MM.1S (cell line): ENCODE measurements at regions not wholly inside any gene's neighbourhood (a gene's known extent, or its start where the extent isn't known, plus 50 kb on each side); places are given as distances from the start of the nearest gene placed in this dataset.

Experiments used
- DNase-seq: peaks from one replicate; pipeline ENCODE4 v3.0.0-alpha.2; 2015
- H2AFZ ChIP-seq: fragments of 300-600 bp; sonication (generic); 2 replicates; pipeline ENCODE4 v1.6.0; 2016; ENCODE audit warnings: antibody characterized with exemption, low read length
- H3F3A ChIP-seq: fragments of 300-600 bp; sonication (generic); 2 replicates; pipeline ENCODE4 v1.6.1; 2016; ENCODE audit warnings: mild to moderate bottlenecking, antibody characterized with exemption, low read length, moderate library complexity, mixed read lengths; ENCODE audit not compliant: insufficient read depth
- H3K27ac ChIP-seq: fragments of 300-600 bp; sonication (generic); 2 replicates; pipeline ENCODE4 v1.5.1; 2016; ENCODE audit warnings: mild to moderate bottlenecking, low read length
- H3K27me3 ChIP-seq: fragments of 300-600 bp; sonication (generic); replicated peaks from 2 replicates; pipeline ENCODE4 v1.6.0; 2016; ENCODE audit warnings: low read length; ENCODE audit not compliant: insufficient read depth
- H3K36me3 ChIP-seq: fragments of 300-600 bp; sonication (generic); replicated peaks from 2 replicates; pipeline ENCODE4 v1.6.1; 2016; ENCODE audit warnings: mild to moderate bottlenecking, low read length, mixed read lengths; ENCODE audit not compliant: insufficient read depth
- H3K4me1 ChIP-seq: fragments of 300-600 bp; sonication (generic); 2 replicates; pipeline ENCODE4 v1.6.1; 2016; ENCODE audit warnings: low read length, mixed read lengths
- H3K4me2 ChIP-seq: fragments of 300-600 bp; sonication (generic); 2 replicates; pipeline ENCODE4 v1.6.0; 2016; ENCODE audit warnings: low read depth, low read length
- H3K4me3 ChIP-seq: fragments of 300-600 bp; sonication (generic); 2 replicates; pipeline ENCODE4 v1.5.1; 2016; ENCODE audit warnings: low read length, mixed read lengths
- H3K79me2 ChIP-seq: fragments of 300-600 bp; sonication (generic); 2 replicates; pipeline ENCODE4 v1.6.1; 2016; ENCODE audit warnings: mixed run types, low read length, mixed read lengths
- H3K9ac ChIP-seq: fragments of 300-600 bp; sonication (generic); 2 replicates; pipeline ENCODE4 v1.6.1; 2016; ENCODE audit warnings: low read length, mixed read lengths
- H3K9me2 ChIP-seq: fragments of 300-600 bp; sonication (generic); replicated peaks from 2 replicates; pipeline ENCODE4 v1.6.1; 2016; ENCODE audit warnings: mild to moderate bottlenecking, low read length, mixed read lengths; ENCODE audit not compliant: insufficient read depth
- H3K9me3 ChIP-seq: fragments of 300-600 bp; sonication (generic); replicated peaks from 2 replicates; pipeline ENCODE4 v1.6.1; 2016; ENCODE audit warnings: mild to moderate bottlenecking, low read length, mixed read lengths; ENCODE audit not compliant: insufficient read depth
- H4K20me1 ChIP-seq: fragments of 300-600 bp; sonication (generic); 2 replicates; pipeline ENCODE4 v1.6.1; 2016; ENCODE audit warnings: mild to moderate bottlenecking, low read length, moderate library complexity, mixed read lengths; ENCODE audit not compliant: insufficient read depth
- CTCF ChIP-seq: fragments of 300-600 bp; sonication (generic); IDR thresholded peaks from 2 replicates; pipeline ENCODE4 v1.5.1; 2016; ENCODE audit warnings: antibody characterized with exemption, low read length, mixed read lengths
- EZH2 ChIP-seq: fragments of 300-600 bp; sonication (generic); optimal IDR thresholded peaks from 2 replicates; pipeline ENCODE3; 2017; ENCODE audit warnings: low read depth, mild to moderate bottlenecking, antibody characterized with exemption, low read length, mixed read lengths
- EZH2phosphoT487 ChIP-seq: fragments of 300-600 bp; sonication (generic); IDR thresholded peaks from 2 replicates; pipeline ENCODE4 v1.6.1; 2018; ENCODE audit warnings: antibody characterized with exemption, low read length

GRCh38 chr2:196277002-196277401, 105.6 kb upstream of the STK17B start:
- H3K4me2 ChIP-seq, result peak overlapping the region; percentile 78
- H3K9me2 ChIP-seq, result no peaks in the 10 kb centered on the region
- H3K9me3 ChIP-seq, result no peaks in the 10 kb centered on the region
- H3K27me3 ChIP-seq, result no peaks in the 10 kb centered on the region
- no peak overlapping the region for H3K27ac ChIP-seq
- H3K36me3 ChIP-seq, result no peaks in the 10 kb centered on the region
- no peaks in the 10 kb centered on the region for H4K20me1 ChIP-seq
- peaks cover 34% of the 10 kb centered on the region for H3F3A ChIP-seq
- H2AFZ ChIP-seq, result no peak overlapping the region
- TF ChIP-seq CTCF (peak; percentile 83), EZH2 (no peak)
- peaks cover 38% of the 10 kb centered on the region for H3K4me1 ChIP-seq
- peaks cover 15% of the 10 kb centered on the region for H3K79me2 ChIP-seq
- H3K9ac ChIP-seq, result no peak overlapping the region; the same call in 1 of the 2 replicates
- peak; percentile 61 for DNase-seq
- H3K4me3 ChIP-seq, result no peak overlapping the region

- no peak for DNase-seq
- Histone ChIP-seq H2AFZ (no peak overlapping the region), H3K9me2 (no peaks in the 10 kb centered on the region), H3K27ac (no peak overlapping the region), H3K9me3 (no peaks in the 10 kb centered on the region), H3K4me3 (no peak overlapping the region), H3F3A (peaks cover 34% of the 10 kb centered on the region), H3K27me3 (no peaks in the 10 kb centered on the region), H3K36me3 (no peaks in the 10 kb centered on the region), H3K4me1 (peaks cover 34% of the 10 kb centered on the region), H3K4me2 (no peak overlapping the region), H3K79me2 (peaks cover 15% of the 10 kb centered on the region), H3K9ac (no peak overlapping the region), H4K20me1 (no peaks in the 10 kb centered on the region)
- TF ChIP-seq CTCF (no peak), EZH2 (no peak), EZH2phosphoT487 (no peak)
These were observed 107.1 kb upstream of the STK17B start for GRCh38 chr2:196278491-196278911.

- no peak overlapping the region for H2AFZ ChIP-seq
- peaks cover 24% of the 10 kb centered on the region for H3F3A ChIP-seq
These were observed 108.2 kb upstream of the STK17B start for GRCh38 chr2:196279541-196279940.

More at GRCh38 chr2:196279541-196279940, 108.2 kb upstream of the STK17B start:
- Histone ChIP-seq H3K9ac (no peak overlapping the region), H3K27ac (no peak overlapping the region), H3K4me3 (no peak overlapping the region), H3K36me3 (no peaks in the 10 kb centered on the region), H3K9me2 (no peaks in the 10 kb centered on the region), H3K79me2 (peaks cover 15% of the 10 kb centered on the region), H3K4me2 (no peak overlapping the region), H3K27me3 (no peaks in the 10 kb centered on the region), H3K4me1 (peaks cover 31% of the 10 kb centered on the region), H4K20me1 (no peaks in the 10 kb centered on the region), H3K9me3 (no peaks in the 10 kb centered on the region)
- no peak for DNase-seq
- TF ChIP-seq EZH2, result no peak
- TF ChIP-seq CTCF, result no peak
- TF ChIP-seq EZH2phosphoT487, result no peak
